Astrocyte (in vitro differentiated cells and primary cell): ENCODE measurements at regions not wholly inside any gene's neighbourhood (a gene's known extent, or its start where the extent isn't known, plus 50 kb on each side); places are given as distances from the start of the nearest gene placed in this dataset.

Experiments used
- EZH2 ChIP-seq: IDR thresholded peaks from 2 replicates; pipeline ENCODE4 v1.6.1; 2012; ENCODE audit warnings: mild to moderate bottlenecking, low read length, inconsistent platforms; ENCODE audit not compliant: insufficient read depth
- TF ChIP-seq, protein P1 (sequence below): IDR thresholded peaks from 2 replicates; pipeline ENCODE4 v1.5.1; 2011; ENCODE audit warnings: low read depth, mild to moderate bottlenecking, inconsistent platforms, low read length, moderate library complexity; ENCODE audit not compliant: insufficient read depth

DNA sequence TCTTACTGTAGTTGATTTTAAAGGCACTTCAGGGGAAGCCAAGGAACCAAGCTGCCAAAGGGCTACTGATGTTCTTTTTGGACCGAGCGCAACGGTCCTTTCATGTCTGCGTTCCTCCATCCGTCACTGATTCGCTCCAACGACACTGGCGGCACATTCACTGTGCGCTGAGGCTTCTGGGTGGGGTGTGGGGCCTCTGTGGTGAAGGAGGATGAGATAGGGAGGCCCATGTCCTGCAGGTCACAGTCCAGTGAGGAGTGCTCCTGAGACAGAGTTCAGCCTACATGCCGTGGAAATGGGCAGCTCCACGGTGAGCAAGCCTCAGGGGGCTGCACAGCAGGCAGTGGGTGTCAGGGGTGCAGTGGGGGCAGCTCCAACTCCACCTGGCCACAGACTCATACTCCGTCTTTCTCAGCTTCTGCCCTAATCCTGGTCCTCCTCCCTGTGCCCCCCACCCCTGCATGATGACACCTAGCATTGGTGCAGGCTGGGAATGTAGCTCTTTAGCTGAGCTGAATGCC is 87.8 kb upstream of the SHANK2 start:
- TF ChIP-seq, protein P1, sequence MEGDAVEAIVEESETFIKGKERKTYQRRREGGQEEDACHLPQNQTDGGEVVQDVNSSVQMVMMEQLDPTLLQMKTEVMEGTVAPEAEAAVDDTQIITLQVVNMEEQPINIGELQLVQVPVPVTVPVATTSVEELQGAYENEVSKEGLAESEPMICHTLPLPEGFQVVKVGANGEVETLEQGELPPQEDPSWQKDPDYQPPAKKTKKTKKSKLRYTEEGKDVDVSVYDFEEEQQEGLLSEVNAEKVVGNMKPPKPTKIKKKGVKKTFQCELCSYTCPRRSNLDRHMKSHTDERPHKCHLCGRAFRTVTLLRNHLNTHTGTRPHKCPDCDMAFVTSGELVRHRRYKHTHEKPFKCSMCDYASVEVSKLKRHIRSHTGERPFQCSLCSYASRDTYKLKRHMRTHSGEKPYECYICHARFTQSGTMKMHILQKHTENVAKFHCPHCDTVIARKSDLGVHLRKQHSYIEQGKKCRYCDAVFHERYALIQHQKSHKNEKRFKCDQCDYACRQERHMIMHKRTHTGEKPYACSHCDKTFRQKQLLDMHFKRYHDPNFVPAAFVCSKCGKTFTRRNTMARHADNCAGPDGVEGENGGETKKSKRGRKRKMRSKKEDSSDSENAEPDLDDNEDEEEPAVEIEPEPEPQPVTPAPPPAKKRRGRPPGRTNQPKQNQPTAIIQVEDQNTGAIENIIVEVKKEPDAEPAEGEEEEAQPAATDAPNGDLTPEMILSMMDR = no peak
- TF ChIP-seq EZH2 = no peak
